ENCODE measurements at regions not wholly inside any gene's neighbourhood (a gene's known extent, or its start where the extent isn't known, plus 50 kb on each side); places are given as distances from the start of the nearest gene placed in this dataset.

- DNase-seq: no peak
These were observed 82.4 kb upstream of the ZIC3 start for GRCh38 chrX:137483554-137483953.

DNA sequence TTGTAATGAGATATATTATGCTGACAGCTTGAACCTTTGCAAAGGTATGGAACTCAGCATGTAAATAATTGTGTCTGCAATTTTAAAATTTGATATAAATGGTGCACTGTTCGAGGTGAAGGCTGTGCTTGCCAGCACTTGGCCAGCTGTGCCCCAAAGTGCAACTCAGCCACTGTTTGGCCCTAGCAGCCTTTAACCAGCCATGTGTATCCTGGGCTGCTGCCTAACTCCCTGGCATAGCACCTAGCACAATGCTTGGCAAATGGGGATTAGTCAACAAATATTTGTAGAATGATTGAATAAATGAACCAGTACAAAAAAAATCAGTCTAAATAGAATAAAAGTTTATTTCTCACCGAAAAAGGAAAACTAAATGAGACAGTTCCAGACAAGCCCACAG is 83.8 kb upstream of the ZIC3 start:
- DNase-seq: no peak

DNA sequence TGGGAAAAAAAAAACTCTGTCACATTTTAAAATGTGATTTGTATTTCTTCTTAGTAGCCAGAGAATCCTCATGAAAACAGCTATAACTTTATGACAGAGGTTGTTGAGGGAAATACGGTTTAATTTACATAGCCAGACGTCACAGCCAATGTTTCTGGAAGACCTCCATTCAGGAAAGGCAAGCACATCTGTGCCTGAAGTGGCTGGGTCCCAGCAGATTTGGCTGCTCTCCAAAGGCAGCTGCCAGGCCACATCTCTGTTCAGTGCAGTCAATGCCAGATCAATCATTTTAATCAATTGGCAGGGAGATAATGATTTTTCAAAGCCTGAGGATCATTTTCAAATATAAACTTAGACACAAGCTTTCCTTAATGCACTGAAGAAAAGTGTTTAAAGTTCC is 86.5 kb upstream of the ZIC3 start:
- DNase-seq: no peak

GRCh38 chrX:137441711-137442110 is 124.2 kb upstream of the ZIC3 start:
- DNase-seq: no peak

- DNase-seq: no peak
These were observed 133.3 kb upstream of the ZIC3 start for GRCh38 chrX:137432609-137433008.

DNA sequence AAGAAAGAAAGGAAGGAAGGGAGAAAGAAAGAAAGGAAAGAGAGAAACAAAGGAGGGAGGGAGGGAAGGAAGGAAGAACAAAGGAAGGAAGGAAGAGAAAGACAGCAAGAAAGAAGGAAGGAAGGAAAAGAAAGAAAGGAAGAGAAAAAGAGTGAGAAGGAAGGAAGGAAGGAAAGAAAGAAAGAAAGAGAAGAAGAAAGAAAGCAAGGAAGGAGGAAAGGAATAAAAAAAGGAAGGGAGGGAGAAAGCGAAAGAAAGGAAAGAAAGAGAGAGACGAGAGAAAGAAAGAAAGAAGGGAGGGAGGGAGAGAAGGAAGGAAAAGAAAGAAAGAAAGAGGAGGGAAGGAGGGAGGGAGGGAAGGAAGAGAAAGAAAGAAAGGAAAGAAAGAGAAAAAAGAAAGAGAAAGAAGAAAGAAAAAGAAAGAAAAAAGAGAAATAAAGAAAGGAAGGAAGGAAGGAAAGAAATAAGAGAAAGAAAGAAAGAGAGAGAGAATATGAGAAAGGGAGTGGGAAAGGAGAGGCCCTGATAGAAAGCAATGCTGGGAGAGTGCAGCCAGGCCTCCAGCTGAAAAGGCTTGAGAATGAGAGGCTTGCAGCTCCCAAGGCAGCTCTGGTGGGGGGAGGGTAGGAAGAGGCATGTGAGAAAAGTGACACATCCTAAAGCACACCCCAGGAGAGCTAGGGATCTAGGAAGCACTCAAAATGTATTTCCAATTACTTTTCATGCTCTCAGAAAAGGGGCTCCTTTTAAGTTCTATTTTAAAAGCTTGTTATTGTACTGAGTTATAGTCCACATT is 134.0 kb upstream of the ZIC3 start:
- DNase-seq: no peak

GRCh38 chrX:137430984-137431475 is 134.9 kb upstream of the ZIC3 start:
- DNase-seq: no peak

DNA sequence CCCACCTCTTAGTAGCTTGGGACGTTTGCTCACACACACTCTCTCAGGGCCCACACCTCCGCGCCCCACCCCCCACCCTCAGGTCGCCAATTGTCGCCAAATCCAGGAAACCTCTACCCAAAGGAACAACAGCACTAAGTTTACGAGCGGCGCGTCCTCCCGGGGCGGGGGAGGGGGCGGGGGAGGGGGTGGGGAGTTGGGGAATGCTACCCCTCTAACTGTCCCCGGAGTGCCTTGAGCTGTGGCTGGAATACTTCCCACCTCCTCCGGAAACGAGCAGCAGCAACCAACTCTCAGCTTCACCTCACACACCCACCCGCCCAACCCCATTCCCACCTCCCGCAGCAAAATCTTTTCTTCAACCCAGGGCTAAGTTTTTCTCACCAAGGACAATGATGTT is 135.6 kb upstream of the ZIC3 start:
- DNase-seq: no peak

GRCh38 chrX:137428766-137429591 is 136.9 kb upstream of the ZIC3 start:
- no peak for DNase-seq

DNA sequence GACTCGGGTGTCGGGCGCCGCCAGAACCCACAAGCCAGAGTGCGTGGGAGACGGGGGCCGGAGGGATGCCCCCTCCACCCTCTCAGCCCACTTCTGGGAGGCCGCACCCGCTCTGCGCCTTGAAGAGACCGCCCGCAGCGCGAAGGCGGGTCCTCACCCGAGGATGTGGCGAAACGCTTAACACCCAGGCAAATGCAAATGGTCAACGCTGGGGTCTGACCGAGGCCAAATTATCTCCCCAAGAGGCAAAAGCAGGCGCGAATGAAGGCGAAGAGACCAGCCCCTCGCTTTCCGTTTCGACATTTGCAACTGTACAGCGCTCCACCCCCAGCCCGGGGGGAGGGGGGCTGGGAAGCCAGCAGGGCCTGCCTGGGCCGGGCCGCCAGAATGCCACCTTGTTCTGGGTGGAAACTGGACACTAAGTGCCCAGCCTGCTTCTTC is 137.7 kb upstream of the ZIC3 start:
- no peak for DNase-seq

- DNase-seq: peak; percentile 13
These were observed 138.1 kb upstream of the ZIC3 start for GRCh38 chrX:137427816-137428215.

DNA sequence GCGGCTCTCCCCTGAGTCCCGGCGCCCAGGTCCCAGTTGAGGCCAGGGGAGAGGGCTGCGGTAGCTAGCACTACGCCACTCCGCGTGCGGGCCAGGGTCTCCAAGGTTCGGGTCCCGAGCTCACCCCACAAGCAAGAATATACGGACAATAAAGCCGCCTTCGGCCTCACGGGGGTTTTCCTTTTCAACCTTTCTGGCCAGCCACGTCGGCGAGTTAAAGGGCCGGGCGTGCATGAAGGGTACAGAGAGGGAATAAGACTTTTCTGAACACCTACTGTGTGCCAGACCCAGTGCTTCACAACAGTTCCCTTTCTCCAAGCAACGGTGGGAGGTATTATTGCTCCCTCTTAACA is 138.5 kb upstream of the ZIC3 start:
- DNase-seq: no peak

- DNase-seq: no peak
These were observed 139.1 kb upstream of the ZIC3 start for GRCh38 chrX:137426695-137427425.

DNA sequence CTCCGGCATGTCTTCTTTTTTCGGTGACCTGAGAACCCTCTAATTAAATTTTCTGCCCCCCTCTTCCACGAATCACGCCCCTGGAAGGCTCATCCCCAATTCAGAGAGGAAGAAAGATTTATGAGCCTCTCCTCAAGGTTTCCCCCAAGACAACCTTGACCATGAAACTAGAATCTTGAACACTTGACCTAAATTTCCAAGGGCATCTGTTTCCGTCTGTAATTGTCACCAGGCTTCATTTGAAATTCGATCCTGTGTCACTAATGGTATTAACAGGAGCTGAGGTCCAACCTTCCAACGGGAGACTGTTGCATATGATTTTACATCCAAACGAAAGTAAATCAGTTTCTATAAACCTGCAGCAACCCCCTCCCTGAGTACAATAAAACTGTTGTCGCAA is 139.9 kb upstream of the ZIC3 start:
- DNase-seq: no peak

DNA sequence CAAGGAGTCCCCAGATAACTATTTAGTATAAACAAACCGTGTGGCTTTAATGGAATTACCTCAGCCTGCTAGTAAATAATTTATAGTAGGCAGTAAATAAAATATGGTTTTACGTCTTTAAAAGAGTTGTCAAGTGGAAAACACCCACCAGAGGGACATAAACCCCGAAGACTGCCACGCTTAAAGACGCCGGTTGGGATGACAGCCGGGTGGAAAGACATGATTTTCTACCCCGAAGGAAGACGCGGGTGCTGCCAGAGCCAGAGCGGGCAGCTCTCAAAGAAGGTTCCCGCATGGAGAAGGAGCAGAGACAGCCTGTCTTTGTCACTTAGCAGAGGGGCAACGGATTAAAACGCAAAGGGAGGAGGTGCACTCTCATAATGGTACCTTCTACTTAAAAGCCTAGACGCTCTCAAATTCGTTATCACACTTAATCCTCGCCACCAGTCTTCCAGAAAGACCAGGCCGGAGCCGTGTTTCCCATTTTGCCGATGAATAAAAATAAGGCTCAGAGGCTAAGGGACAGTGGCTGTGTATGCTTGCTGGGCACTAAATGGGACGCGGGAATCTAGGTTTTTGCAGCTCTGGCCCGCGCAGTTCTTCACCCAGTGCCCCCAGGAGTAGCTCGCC is 140.5 kb upstream of the ZIC3 start:
- no peak for DNase-seq

GRCh38 chrX:137424679-137425078 is 141.2 kb upstream of the ZIC3 start:
- DNase-seq: no peak

GRCh38 chrX:137423241-137423640 is 142.7 kb upstream of the ZIC3 start:
- DNase-seq: no peak

DNA sequence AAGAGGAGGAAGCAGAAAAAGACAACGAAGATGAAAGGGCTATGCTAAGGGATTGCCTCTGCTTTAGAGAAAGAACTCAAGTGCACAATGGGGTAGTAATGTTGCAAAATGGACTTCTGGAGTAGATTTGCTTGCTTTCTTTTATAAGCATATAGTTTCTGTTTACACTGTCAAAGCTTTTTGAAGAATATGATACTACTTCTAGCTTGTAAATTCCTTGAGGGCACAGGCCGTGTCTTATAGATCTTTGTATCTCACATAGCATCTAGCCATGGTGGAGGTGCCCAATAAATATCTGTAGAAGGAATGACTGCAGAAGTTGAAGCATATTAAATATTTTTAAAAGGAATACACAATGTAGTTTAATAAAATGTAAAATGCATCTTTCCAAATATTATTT is 147.8 kb upstream of the ZIC3 start:
- no peak for DNase-seq

- no peak for DNase-seq
These were observed 152.7 kb upstream of the ZIC3 start for GRCh38 chrX:137413190-137413589.

- no peak for DNase-seq
These were observed 160.3 kb upstream of the ZIC3 start for GRCh38 chrX:137405449-137406140.

- DNase-seq: no peak
These were observed 164.8 kb upstream of the ZIC3 start for GRCh38 chrX:137401092-137401491.

- no peak for DNase-seq
These were observed 178.3 kb upstream of the ZIC3 start for GRCh38 chrX:137387646-137388045.
